ENCODE measurements at regions not wholly inside any gene's neighbourhood (a gene's known extent, or its start where the extent isn't known, plus 50 kb on each side); places are given as distances from the start of the nearest gene placed in this dataset.
A peak's percentile ranks its signal among the peaks of the same experiment; 100 is the strongest.
"Not testable (repeated sequence)": the region's sequence is repeated elsewhere in the genome, so short reads cannot be mapped to it uniquely, and the experiment has no call there.

DNA sequence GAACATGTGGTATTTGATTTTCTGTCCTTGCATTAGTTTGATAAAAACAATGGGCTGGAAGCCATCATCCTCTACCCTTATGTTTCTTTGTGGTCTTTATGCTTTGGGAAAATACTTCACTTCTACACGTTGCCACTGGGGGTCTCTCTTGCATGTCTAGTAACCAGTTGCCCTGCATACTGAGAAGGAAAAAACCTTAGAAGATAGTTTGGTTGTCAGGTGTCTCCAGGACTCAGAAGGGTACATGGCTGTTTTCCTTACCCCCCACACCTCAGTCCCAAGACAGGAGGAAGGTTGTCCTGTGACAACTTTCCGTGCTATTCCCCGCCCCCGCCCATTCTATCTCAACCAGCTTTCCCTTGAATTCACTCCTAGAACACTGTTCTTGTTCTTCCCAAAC is 62.1 kb upstream of the LANCL3 start:
- H3K4me3 ChIP-seq (ENCODE audit: low read depth, low read length, poor library complexity, severe bottlenecking): no peak overlapping the region
- no peak overlapping the region for H3K4me2 ChIP-seq (ENCODE audit: low read length)
- no peak overlapping the region for H3K9ac ChIP-seq (ENCODE audit: low read length)
- H3K27me3 ChIP-seq (ENCODE audit: insufficient read depth, low read length): no peaks in the 10 kb centered on the region
- H3K79me2 ChIP-seq (ENCODE audit: insufficient read depth, low read length): no peaks in the 10 kb centered on the region
- no peaks in the 10 kb centered on the region for H3F3A ChIP-seq (ENCODE audit: insufficient read depth, low read length)
- no peaks in the 10 kb centered on the region for H3K9me3 ChIP-seq (ENCODE audit: low read length)
- no peaks in the 10 kb centered on the region for H4K20me1 ChIP-seq (ENCODE audit: insufficient read depth, low read length)
- H3K4me1 ChIP-seq (ENCODE audit: insufficient read depth, low read length, severe bottlenecking): no peaks in the 10 kb centered on the region
- no peaks in the 10 kb centered on the region for H3K36me3 ChIP-seq (ENCODE audit: insufficient read depth, low read length)
- no peak for TF ChIP-seq EZH2 (IDR thresholded peaks at IDR 0.05; ENCODE audit: borderline replicate concordance, low read length)
- TF ChIP-seq, protein P1, sequence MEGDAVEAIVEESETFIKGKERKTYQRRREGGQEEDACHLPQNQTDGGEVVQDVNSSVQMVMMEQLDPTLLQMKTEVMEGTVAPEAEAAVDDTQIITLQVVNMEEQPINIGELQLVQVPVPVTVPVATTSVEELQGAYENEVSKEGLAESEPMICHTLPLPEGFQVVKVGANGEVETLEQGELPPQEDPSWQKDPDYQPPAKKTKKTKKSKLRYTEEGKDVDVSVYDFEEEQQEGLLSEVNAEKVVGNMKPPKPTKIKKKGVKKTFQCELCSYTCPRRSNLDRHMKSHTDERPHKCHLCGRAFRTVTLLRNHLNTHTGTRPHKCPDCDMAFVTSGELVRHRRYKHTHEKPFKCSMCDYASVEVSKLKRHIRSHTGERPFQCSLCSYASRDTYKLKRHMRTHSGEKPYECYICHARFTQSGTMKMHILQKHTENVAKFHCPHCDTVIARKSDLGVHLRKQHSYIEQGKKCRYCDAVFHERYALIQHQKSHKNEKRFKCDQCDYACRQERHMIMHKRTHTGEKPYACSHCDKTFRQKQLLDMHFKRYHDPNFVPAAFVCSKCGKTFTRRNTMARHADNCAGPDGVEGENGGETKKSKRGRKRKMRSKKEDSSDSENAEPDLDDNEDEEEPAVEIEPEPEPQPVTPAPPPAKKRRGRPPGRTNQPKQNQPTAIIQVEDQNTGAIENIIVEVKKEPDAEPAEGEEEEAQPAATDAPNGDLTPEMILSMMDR (IDR thresholded peaks at IDR 0.05; ENCODE audit: low read length): peak; percentile 35; the same call in 1 of the 2 replicates
- no peaks in the 10 kb centered on the region for H3K9me2 ChIP-seq (ENCODE audit: low read depth, low read length)
- no peak overlapping the region for H3K27ac ChIP-seq (ENCODE audit: low read depth, low read length, poor library complexity, severe bottlenecking)
- H2AFZ ChIP-seq (ENCODE audit: low read length): no peak overlapping the region

DNA sequence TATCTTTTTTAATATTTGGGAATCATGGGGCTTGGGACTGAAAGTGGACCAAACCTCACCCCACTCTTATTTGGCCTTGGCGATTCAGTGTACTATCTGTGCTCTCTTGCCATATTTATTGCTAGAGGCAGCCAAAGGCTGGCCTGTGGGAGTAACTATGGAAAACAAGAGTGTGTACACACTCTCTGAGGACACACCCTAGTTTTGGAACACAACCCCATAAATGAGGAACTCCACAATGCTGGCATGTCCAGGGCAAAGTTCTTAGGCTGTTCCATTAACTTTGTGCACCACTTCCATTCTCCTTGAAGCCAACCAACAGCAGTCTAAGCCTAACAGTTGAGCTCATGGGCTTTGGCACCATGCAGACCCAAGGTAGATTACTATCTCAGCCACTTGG is 54.9 kb upstream of the LANCL3 start:
- not testable (repeated sequence) for H3K27ac ChIP-seq (ENCODE audit: low read depth, low read length, poor library complexity, severe bottlenecking); H2AFZ ChIP-seq (ENCODE audit: low read length); H3K4me1 ChIP-seq (ENCODE audit: insufficient read depth, low read length, severe bottlenecking); H3K9me3 ChIP-seq (ENCODE audit: low read length); H3K9me2 ChIP-seq (ENCODE audit: low read depth, low read length); H3K9ac ChIP-seq (ENCODE audit: low read length); H3K79me2 ChIP-seq (ENCODE audit: insufficient read depth, low read length); H3K4me3 ChIP-seq (ENCODE audit: low read depth, low read length, poor library complexity, severe bottlenecking); H4K20me1 ChIP-seq (ENCODE audit: insufficient read depth, low read length); H3K36me3 ChIP-seq (ENCODE audit: insufficient read depth, low read length); H3K27me3 ChIP-seq (ENCODE audit: insufficient read depth, low read length); H3F3A ChIP-seq (ENCODE audit: insufficient read depth, low read length); H3K4me2 ChIP-seq (ENCODE audit: low read length)

DNA sequence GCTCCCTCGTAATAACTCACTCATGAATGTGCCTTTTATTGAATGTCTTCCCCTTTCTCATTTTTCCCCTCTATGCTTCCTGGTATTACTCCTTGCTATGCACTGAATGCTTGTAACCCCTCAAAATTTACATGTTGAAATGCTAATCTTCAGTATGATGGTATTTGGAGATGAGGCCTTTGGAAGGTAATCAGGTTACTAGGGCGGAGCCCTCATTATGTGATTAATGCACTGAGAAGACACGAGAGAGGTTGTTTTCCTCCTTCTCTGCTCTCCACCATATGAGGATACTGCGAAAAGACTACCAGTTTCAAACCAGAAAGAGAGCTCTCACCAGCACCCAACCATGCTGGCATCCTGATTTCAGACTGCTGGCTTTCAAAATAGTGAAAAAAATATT is 52.2 kb upstream of the LANCL3 start:
- H3K27me3 ChIP-seq (ENCODE audit: insufficient read depth, low read length); H3F3A ChIP-seq (ENCODE audit: insufficient read depth, low read length); H3K79me2 ChIP-seq (ENCODE audit: insufficient read depth, low read length); H2AFZ ChIP-seq (ENCODE audit: low read length); H3K9ac ChIP-seq (ENCODE audit: low read length); H3K9me2 ChIP-seq (ENCODE audit: low read depth, low read length); H3K36me3 ChIP-seq (ENCODE audit: insufficient read depth, low read length); H3K4me1 ChIP-seq (ENCODE audit: insufficient read depth, low read length, severe bottlenecking); H4K20me1 ChIP-seq (ENCODE audit: insufficient read depth, low read length); H3K9me3 ChIP-seq (ENCODE audit: low read length); H3K4me3 ChIP-seq (ENCODE audit: low read depth, low read length, poor library complexity, severe bottlenecking); H3K4me2 ChIP-seq (ENCODE audit: low read length); H3K27ac ChIP-seq (ENCODE audit: low read depth, low read length, poor library complexity, severe bottlenecking): not testable (repeated sequence)

DNA sequence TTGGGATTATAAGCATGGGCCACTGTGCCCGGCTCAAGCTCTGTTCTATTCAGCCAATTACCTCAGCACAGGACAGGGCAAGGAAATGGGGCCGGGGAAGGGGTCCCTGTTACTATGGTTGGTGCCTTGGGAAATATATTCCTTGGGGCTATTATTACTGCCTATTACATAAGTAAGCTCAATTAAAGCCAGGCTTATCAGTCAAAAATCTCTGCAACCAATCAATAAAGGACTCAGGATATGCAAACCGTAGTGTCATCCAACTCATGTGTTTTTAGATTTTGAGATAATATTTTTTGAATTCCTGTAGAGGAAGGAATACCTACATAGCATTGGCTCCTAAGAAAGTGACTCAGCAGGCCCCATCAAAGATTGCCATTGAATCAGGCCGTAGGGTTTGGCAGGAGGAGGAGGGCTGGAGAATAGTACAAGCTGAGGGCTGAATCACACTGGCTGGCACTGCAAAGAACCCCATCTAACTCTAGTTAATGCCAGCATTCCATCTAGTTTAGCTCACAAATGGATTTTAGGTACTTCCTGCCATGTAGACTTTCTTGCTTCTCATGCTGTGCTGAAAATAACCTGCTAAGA is 50.5 kb upstream of the LANCL3 start:
- not testable (repeated sequence) for H3K4me1 ChIP-seq (ENCODE audit: insufficient read depth, low read length, severe bottlenecking); H3K9me2 ChIP-seq (ENCODE audit: low read depth, low read length); H4K20me1 ChIP-seq (ENCODE audit: insufficient read depth, low read length); H2AFZ ChIP-seq (ENCODE audit: low read length); H3K4me2 ChIP-seq (ENCODE audit: low read length); H3K36me3 ChIP-seq (ENCODE audit: insufficient read depth, low read length); H3K4me3 ChIP-seq (ENCODE audit: low read depth, low read length, poor library complexity, severe bottlenecking); H3K9ac ChIP-seq (ENCODE audit: low read length); H3K27me3 ChIP-seq (ENCODE audit: insufficient read depth, low read length); H3K27ac ChIP-seq (ENCODE audit: low read depth, low read length, poor library complexity, severe bottlenecking); H3K79me2 ChIP-seq (ENCODE audit: insufficient read depth, low read length); H3F3A ChIP-seq (ENCODE audit: insufficient read depth, low read length); H3K9me3 ChIP-seq (ENCODE audit: low read length)
